Kidney epithelial cell (primary cell): ENCODE measurements at regions not wholly inside any gene's neighbourhood (a gene's known extent, or its start where the extent isn't known, plus 50 kb on each side); places are given as distances from the start of the nearest gene placed in this dataset.
A peak's percentile ranks its signal among the peaks of the same experiment; 100 is the strongest.

ENCODE experiments used
- DNase-seq: peaks from one replicate; pipeline ENCODE4 v3.0.0-alpha.2; 2010; ENCODE audit warnings: low read depth
- H3K27me3 ChIP-seq: 2 replicates; pipeline ENCODE4 v1.6.0; 2011; ENCODE audit warnings: low read length; ENCODE audit not compliant: control insufficient read depth, insufficient read depth
- H3K36me3 ChIP-seq: 2 replicates; pipeline ENCODE4 v1.5.1; 2011; ENCODE audit warnings: low read length; ENCODE audit not compliant: control insufficient read depth, insufficient read depth
- H3K4me3 ChIP-seq: 2 replicates; pipeline ENCODE4 v1.5.1; 2011; ENCODE audit warnings: low read depth, mild to moderate bottlenecking, control low read depth, low read length
- TF ChIP-seq, protein P1 (sequence below): IDR thresholded peaks from 2 replicates; pipeline ENCODE4 v1.5.1; 2011; ENCODE audit warnings: mild to moderate bottlenecking, moderate library complexity, low read length, control low read depth, inconsistent platforms; ENCODE audit not compliant: insufficient read depth, poor library complexity, severe bottlenecking

DNA sequence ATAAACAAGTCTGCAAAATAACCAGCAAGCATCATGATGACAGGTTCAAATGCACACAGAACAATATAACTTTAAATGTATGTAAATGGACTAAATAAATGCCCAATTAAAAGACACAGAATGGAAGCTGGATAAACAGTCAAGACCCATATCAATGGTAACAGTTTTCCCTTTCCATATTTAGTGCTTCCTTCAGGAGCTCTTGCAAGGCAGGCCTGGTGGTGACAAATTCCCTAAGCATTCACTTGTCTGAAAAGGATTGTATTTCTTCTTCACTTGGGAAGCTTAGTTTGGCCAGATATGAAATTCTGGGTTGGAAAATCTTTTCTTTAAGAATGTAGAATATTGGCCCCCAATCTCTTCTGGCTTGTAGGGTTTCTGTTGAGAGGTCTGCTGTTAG is 120.2 kb upstream of the RASA1 start:
- no peaks in the 10 kb centered on the region for H3K27me3 ChIP-seq
- H3K36me3 ChIP-seq = no peaks in the 10 kb centered on the region
- H3K4me3 ChIP-seq = no peak overlapping the region
- no peak for DNase-seq
- TF ChIP-seq, protein P1, sequence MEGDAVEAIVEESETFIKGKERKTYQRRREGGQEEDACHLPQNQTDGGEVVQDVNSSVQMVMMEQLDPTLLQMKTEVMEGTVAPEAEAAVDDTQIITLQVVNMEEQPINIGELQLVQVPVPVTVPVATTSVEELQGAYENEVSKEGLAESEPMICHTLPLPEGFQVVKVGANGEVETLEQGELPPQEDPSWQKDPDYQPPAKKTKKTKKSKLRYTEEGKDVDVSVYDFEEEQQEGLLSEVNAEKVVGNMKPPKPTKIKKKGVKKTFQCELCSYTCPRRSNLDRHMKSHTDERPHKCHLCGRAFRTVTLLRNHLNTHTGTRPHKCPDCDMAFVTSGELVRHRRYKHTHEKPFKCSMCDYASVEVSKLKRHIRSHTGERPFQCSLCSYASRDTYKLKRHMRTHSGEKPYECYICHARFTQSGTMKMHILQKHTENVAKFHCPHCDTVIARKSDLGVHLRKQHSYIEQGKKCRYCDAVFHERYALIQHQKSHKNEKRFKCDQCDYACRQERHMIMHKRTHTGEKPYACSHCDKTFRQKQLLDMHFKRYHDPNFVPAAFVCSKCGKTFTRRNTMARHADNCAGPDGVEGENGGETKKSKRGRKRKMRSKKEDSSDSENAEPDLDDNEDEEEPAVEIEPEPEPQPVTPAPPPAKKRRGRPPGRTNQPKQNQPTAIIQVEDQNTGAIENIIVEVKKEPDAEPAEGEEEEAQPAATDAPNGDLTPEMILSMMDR = no peak

DNA sequence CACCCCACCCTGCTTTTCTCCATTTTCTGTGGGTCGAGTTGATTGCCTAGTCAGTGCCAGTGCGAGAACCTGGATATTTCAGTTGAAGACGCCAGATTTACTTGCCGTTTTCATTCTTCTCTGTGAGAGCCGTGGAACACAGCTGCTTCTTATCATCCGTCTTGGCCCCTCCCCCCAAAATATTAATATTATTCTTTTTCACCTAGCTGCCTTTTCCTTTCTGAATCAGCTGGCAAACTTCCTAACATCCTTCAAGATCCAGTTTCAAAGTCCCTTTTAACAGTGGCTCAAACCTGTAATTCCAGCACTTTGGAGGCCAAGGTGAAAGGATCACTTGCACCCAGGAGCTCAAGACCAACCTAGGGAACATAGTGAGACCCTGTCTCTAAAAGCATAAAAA is 117.1 kb upstream of the RASA1 start:
- TF ChIP-seq, protein P1 = no peak
- Histone ChIP-seq H3K27me3 (no peaks in the 10 kb centered on the region), H3K36me3 (no peaks in the 10 kb centered on the region), H3K4me3 (no peak overlapping the region)
- no peak for DNase-seq

DNA sequence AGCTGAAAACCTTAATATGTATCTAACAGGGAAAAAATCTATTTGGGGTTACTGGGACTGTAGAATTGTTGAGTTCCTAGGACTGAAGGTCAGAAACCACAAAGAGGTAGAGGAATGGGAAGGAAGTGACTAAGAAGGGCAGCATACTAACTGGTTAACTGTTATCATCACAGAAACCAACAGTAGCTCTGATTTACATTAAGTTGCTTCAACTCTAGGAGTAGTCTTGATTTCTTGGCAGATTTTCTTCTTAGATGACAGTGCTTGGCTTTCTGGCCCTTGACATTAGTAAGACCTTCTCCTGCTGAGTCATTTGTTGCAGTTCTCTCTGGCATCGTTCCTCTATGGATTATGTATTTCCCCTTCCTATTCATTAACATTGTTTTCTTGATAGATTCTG is 116.1 kb upstream of the RASA1 start:
- TF ChIP-seq, protein P1 = no peak
- Histone ChIP-seq H3K27me3 (no peaks in the 10 kb centered on the region), H3K36me3 (no peaks in the 10 kb centered on the region), H3K4me3 (no peak overlapping the region)
- peak; percentile 55 for DNase-seq

DNA sequence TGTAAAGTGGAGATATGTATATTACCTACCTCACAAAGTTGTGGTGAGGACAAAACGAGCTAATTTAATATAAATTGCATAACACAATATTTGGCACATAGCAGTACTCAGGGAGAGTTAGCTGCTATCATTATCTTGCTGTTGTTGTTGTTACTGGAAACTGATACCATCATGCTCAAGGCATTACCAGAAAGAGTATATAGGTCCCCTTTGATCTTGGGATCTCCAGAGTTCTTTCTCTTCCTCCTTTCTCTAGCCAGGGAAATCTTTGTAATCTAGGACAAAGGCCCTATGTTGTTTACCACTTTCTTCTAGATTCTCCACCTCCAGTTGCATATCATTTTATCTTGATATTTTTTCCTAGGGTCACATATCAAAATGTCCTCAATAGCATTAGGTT is 114.8 kb upstream of the RASA1 start:
- DNase-seq = no peak
- no peaks in the 10 kb centered on the region for H3K36me3 ChIP-seq
- TF ChIP-seq, protein P1 = no peak
- H3K27me3 ChIP-seq = no peaks in the 10 kb centered on the region
- H3K4me3 ChIP-seq = no peak overlapping the region

DNA sequence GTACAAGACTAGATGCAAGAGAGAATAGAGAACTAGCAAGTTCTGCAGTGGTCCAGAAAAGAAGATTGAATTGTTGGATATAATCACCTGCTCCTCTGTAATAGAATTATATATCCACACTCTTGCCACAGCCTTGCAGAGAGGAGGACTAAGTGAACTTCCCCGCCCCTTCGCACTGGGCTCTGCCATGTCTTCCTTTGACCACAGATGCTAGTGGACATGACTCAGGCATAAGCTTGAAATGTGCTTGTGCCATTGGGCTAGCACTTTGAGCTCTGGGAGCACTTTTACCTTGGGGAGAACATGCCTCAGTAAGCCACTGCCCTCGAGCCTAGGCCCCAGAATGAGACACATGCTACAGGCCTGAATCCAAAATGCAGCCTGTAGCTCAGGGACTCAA is 113.5 kb upstream of the RASA1 start:
- no peak for DNase-seq
- TF ChIP-seq, protein P1 = no peak
- H3K36me3 ChIP-seq = no peaks in the 10 kb centered on the region

DNA sequence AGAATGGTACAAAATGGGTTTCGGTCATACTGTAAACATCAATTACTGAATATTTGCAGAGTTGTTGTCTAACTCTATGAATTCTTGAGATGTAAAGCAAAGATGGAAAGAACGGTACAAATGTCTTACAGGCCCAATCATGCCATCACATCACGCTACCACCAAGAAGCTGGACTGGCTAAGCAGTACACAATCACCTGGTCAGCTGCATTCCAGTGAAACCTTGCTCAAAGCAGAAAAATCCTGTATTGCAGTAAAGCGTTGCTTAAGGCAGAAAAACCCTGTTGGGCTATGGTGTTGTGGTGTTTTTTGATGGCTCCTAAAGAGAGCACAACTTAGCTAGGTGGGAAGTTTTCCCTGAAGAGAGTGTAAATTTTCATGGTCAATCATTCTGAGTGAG is 112.6 kb upstream of the RASA1 start:
- H3K36me3 ChIP-seq = no peaks in the 10 kb centered on the region
- H3K27me3 ChIP-seq = no peaks in the 10 kb centered on the region
- no peak for DNase-seq
- TF ChIP-seq, protein P1 = no peak
- no peak overlapping the region for H3K4me3 ChIP-seq

More for the DNA sequence above, 113.5 kb upstream of the RASA1 start:
- Histone ChIP-seq H3K27me3 (no peaks in the 10 kb centered on the region), H3K4me3 (no peak overlapping the region)
